AG20443 (cell line): ENCODE measurements at regions not wholly inside any gene's neighbourhood (a gene's known extent, or its start where the extent isn't known, plus 50 kb on each side); places are given as distances from the start of the nearest gene placed in this dataset.
A peak's percentile ranks its signal among the peaks of the same experiment; 100 is the strongest.
"Not testable (repeated sequence)": the region's sequence is repeated elsewhere in the genome, so short reads cannot be mapped to it uniquely, and the experiment has no call there.

ENCODE experiments used
- DNase-seq: peaks from one replicate; pipeline ENCODE4 v3.0.0; 2012; ENCODE audit warnings: low spot score, mixed read lengths

DNA sequence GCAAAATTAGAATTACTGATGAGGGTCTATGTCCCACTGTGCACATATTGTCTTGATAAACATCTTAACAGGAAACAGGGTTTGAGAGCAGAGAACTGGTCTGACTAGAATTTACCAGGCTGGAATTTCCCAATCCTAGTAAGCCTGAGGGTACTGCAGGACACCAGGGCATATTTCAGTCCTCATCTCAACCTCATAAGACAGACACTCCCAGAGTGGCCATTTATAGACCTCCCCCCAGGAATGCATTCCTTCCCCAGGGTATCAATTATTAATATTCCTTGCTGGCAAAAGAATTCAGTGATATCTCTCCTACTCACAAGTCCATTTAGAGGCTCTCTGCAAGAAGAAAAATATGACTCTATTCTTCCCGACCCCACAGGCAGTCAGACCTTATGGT, 325.1 kb upstream of the KLF3 start:
- DNase-seq = not testable (repeated sequence)

DNA sequence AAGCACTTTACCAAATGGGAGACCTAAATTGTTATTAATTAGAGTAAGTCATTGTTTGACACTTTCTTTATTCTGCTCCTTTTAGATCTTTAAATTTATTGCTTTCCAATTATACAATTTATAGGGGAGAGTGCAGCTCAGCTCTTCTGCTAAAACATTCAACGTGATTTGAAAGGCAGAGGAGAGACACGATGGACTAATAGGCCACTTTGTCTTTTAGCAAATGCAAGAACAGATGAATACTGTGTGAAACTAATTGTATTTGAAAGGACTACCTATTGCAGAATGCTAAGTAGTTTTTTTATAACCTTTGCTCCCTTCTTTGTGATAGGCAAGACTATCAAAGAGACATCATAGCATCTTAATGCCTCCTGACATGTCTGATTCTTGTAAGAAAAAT, 320.4 kb upstream of the KLF3 start:
- DNase-seq = no peak

DNA sequence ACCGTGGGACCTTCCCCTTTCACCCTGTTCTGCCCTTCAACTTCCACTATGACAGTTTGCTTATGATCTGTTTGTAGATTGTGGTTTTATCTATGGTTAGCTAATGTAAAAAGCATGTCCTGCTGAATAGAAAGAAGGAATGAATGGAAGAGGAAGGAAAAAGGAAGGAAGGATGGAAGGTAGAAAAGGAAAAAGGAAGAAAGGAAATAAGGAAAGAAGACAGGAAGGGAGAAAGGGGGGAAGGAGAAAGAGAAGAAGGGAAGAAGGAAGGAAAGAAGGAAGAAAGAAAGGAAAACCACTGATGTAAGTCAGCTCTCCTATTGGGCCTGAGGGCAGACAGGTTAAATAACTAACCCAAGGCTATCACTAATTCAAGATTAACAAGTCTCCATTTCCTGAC, 319.1 kb upstream of the KLF3 start:
- DNase-seq = no peak

DNA sequence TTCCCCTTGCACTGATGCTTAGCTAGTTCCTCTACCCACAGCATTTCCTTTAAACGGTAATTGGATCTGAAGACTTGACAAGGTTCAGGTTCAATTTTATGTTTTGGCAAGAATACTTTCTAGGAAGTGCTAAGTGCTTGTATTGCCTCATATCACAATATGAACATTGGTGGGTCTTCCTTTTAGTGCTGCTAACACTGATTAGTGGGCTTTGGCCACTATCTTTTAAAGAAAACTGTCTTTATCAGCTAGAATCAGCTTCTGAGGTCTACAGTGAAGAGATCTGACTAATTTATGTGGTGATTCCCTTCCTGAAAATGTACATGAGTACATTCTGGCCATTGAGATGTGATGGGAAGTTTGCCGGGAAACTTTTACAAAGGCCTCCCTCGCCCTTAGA, 316.7 kb upstream of the KLF3 start:
- no peak for DNase-seq

DNA sequence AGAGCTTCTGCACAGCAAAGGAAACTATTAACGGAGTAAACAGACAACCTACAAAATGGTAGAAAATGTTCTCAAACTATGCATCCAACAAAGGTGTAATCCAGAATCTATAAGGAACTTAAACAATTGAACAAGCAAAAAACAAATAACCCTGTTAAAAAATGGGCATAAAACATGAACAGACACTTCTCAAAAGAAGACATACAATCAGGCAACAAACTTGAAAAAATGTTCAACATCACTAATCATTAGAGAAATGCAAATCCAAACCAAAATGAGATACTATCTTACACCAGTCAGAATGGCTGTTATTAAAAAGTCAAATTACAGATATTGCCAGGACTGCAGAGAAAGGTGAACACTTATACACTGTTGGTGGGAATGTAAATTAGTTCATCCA, 309.6 kb upstream of the KLF3 start:
- DNase-seq = no peak

DNA sequence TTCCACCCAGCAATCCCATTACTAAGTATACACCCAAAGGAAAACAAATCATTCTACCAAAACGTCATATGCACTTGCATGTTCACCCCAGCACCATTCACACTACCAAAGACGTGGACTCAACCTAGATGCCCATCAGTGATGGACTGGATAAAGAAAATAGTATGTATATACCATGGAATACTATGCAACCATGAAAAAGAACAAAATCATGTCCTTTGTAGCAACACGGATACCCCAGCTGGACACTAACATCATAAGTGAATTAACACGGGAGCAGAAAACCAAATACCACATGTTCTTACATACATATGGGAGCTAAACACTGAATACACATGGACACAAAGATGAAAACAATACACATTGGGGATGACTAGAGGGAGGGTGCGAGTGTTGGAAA, 309.1 kb upstream of the KLF3 start:
- DNase-seq = no peak

DNA sequence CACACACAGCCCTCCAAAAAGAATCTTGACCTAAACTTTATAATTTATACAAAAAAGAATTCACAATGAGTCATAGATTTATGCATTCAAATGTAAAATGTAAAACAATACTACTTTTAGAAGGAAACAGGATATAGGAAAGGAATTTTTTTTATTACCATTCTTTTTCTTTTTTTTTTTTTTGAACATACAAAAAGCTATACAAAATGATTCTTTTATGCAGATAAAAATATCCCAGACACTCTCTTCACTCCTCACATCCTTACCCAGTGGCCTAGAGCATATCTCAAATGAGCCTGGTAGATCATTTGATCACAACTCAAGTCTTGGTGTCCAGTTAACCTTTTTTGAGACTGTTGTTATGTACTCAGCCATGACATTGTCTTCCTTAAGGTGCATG, 307.3 kb upstream of the KLF3 start:
- no peak for DNase-seq

DNA sequence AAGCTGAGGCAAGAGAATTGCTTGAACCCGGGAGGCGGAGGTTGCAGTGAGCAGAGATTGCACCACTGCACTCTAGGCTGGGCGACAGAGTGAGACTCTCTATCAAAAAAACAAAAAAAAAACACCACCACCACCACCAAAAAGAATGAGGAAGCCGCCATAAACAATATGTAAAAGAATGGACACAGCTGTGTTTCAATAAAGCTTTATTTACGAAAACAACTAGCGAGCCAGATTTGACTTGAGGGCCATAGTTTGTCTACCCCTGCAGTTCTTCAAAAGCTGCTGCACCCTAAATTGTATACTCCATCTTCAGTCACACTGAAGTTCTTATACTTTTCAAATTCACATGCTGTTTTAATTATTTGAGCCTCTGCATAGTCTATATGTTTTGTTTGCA, 306.5 kb upstream of the KLF3 start:
- DNase-seq = no peak

DNA sequence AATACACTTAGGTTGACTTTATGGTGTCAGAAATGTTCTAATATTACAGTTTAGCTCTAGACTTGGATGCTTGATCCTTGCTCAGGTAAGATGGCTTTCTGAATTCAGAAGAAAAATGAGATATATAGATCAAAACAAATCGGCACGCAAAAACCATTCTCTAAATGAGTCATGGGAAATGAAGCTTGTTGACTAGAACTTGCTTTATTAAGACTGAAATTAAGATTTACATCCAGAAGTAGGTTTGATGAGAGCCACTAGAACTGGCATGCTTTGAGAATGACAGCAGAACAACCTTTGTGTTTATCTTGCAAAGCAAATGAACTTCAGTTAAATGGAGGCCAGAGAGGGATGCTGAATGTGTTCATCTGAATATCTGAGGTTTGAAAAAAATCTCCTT, 304.9 kb upstream of the KLF3 start:
- DNase-seq = no peak

DNA sequence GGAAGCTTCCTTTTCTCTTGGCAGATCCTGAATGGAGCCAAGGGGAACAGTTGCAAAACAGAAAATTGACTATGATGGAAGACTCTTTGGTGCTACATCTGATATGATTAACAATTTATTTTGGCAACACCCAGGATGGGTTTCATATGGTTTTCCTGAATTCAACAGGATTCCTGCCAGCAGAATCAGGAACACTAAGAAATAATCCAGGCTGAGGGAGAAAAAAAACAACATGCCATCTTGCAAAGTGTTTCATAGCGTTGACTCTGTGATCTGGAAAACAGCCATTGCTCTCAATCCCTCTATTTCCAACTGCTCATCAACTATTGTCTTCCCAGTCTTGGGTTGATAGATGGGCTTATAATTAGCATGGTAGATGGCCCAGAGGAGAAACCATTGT, 303.8 kb upstream of the KLF3 start:
- DNase-seq = no peak

DNA sequence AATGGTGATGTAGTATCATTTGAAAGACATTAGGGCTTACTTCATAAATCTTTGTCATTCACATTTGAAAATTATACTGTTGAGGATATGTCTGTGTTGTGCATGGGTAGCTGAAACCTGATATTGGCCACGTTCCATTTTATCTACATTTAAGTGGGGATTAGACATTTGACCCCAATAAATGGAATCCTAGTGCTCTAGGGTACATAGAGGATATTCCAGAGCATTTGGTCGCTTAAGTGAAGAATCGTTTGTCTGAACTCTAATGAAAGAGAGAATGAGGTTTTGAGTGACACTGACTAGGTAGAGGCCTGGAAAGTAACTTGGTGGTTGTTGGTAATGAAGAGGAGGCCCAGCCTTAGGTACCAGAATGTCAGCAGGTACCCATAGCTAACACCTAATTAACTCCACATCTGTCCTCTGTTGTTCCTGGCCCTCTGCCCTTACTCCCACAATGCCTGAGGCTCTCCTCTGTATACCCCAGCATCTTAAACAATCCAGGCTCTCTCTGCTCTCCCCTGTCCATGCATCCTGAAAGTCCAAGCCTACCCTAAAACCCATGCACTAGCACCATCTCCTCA, 299.5 kb upstream of the KLF3 start:
- no peak for DNase-seq

DNA sequence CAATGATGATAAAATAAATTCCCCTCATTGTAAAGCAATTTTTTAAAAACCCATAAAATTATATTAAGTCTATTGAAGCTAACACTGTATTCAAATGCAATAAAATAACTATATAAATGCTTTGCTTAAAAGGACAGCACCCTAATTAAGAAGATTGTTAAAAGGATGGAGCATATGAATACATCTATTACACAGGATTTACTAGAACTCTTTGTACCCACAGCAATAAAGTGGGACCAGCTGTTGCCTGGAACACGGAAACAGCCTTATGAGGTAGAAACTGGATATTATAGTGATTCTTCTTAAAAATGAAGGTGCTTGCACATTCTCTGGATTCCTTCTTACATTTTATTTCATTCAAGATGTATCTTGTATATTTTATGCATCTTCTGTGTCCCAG, 298.7 kb upstream of the KLF3 start:
- no peak for DNase-seq

DNA sequence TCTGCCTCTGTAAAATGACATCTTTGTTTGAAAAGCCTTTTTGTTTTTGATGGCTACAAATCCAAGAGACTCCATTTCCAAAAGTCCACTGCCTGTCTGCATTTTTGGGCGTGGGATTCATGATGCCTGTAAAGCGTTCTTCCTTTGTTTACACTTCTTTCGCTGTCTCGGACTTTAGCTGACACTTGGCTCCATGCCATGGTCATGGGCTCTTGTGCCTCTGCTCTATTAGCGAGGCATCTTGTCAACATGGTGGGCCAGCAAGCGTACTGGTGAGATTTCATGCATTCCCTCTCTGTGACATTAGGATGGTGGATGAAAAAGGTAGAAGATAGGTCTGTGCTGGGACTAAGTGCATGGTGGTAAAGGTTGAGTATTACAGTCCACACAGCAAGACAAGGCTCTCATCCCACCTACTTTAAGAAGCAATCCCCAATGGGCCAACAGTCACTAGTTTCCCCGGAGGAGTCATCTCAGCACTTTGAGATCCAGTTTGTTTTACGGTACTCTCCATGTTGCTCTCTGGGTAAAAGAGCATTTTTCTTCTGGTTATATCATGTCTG, 298.2 kb upstream of the KLF3 start:
- DNase-seq = no peak

DNA sequence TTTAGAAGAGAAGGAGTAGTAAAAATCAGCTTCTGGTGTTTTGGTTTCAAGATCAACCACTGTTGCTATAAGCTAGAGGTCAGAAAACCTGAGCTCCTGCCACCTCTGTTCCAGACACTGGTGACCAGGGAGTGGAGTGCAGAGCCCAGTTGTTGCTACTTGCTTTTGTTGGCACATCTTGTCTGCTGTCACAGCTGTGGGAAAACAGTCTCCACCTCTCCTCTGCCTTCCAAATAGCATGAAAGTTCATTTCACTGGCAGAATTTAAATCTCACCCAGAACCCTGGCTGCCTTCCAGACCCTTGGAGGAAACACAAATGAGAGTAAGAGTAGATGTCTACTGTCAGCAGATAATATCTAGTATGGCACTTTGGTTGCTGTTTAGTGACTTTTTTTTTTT, 297.5 kb upstream of the KLF3 start:
- DNase-seq = peak; percentile 21

DNA sequence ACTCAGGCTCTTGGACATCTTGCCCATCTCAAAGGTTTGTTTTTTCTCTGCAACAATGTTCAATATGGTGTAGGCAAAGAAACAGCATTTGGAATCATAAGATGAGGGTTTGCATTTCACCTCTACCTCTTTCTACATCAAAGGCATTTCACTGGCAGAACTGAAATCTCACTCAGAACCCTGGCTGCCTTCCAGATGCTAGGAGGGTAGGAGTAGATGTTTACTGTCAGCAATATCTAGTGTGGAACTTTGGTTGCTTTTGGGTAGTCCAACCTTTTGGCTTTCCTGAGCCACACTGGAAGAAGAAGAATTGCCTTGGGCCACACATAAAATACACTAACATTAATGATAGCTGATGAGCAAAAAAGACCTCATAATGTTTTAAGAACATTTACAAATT, 297.0 kb upstream of the KLF3 start:
- DNase-seq = no peak

DNA sequence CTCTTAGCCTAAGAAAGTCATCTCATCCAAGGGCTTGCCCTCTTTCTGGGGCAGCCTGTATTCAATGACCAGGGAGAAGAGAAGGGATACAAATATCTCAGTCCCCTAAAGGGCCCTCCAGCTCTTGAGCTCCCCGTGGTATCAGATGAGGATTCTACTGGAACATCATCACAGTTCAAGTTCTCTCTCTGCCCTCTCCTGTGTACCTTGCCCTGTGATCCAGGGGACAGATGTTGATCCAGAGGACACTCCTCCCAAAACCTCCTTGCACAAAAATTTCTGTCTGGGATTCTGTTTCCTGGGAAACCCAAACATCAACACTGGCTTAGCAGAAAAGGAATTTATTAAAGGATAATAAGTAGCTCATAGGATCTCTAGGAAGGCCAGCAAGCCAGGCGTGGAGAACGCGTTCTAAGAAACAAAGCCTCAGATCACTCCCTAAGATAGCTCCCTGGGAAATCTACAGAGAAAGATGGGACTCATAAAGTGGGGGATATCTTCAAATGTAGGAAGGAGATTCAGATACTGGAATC, 296.3 kb upstream of the KLF3 start:
- no peak for DNase-seq

DNA sequence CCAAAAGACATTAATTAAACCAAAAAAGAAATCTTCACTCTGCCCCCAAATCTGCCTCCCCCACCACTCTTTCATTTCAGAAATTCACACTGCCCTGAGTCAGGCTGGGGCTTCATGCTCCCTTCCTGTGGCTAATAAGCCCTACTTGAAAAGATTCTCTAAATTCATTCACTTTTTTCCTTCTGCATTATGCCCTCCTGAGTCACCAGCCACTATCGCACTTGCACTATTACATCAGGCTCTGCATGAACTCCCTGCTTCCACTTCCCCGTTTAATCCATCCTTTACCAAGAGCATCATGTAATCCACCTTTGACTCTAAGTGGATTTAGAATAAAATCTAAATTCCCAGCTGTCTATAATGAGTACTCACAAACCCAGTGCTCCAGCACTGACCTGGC, 295.4 kb upstream of the KLF3 start:
- peak; percentile 58 for DNase-seq

DNA sequence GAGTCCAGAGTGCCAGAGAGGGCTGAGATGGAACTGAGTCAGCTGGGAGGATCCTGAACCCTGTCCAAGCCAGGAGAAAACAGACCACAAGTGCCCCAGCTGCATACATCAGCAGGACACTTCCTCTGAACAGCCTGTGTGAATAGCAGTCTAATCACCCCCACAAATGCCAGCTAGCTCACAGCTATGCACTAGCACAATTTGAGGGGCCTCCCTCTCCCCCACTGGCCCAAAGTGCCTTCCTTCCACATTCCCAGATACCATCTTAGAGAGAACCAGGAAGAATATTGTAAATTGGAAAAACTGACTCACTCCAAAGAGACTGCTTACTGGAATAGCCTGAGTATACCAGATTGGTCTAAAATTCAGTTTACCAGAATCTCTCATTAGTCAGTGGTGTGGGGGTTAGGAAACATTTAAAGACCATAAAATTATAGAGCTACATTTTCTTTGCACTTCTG, 292.6 kb upstream of the KLF3 start:
- peak; percentile 66 for DNase-seq

DNA sequence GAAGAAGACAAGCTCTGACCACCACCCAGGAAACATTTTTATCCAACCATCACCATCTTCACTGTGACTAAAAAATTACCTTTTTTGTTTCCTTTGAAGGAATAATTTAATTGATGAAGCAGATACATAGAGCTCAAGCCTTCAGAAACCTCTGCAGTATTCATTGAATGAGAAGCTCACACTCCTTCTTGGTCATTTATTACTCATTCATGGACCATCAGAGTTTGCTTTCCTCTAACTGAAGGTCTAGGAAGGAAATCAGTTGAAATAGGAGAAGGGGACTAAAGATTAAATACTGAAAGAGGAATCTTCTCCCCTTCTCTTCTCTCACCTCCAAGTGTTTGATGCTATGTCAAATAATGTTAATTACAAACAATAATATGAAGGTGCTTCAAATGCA, 290.6 kb upstream of the KLF3 start:
- no peak for DNase-seq

DNA sequence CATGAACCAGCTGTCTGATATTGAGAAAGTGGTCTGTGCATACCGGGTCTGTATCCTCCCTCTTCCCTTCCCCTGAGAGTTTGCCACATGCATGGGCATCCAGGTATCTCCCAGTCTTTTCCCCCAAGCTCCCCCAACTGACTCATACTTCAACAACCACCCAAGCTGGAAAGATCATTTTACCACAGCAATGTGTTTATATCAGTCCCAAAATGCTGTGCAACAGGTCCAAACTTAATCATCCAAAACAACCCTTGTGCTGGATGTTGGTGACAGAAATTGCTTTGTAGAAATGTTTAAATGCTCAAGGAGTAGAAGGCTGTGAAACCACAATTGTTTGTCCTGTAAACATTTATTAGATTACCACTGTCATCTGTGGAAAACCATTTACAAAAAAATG, 286.8 kb upstream of the KLF3 start:
- no peak for DNase-seq

DNA sequence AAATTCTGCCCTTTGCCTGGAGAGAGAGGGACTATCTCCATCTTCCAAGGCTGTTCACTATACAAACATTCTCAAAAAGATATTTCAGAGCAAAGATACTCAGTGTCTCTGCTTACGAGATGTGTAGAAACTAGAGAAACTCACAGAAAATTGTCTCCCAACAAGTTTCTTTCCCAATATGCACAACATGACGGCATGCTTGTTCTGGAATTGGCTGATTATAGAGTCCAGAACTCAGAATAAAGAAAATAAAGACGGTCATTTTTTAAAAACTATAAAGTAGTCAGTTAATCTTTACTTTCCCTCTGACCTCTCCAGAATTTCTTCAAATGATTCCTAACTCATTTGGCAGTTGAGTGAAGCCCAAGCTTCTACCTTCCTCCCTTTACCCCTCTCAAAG, 285.5 kb upstream of the KLF3 start:
- no peak for DNase-seq

DNA sequence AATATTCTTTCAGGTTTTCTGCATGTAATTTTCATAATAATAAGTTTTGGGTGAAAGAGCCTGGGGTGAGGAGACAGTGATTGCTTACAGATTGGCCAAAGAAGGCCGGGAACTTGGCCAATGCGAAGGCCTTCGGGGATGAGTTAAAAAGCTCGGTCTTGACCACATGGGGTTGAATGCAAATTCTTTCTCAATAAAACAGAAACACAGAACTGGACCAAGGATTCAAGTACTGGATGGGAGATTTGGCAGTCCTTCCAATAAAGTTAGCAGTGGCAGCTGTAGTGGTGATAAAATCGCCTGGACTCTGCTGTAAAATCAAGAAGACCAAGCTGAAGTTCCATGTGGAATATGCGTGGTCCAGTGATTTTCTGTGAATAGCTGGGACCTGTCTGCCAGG, 282.2 kb upstream of the KLF3 start:
- DNase-seq = peak; percentile 38

DNA sequence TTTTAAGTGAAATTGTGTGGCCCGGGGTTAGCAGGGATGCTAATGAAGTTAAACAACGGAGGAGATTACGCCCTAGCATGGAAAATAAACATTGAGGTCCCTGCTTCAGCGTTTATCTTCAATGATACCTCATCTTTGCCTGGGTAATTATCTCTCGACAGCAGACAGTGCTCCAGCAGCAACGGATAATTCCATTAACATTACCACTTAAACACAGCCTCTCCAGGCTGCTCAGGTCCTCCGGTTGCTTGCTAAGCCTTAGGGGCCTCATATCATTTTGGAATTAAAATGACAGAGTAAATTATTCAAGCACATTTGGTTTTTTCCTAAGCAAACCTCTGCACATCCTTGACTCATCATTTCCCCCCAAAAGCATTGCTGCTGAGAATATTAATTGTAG, 281.5 kb upstream of the KLF3 start:
- no peak for DNase-seq

DNA sequence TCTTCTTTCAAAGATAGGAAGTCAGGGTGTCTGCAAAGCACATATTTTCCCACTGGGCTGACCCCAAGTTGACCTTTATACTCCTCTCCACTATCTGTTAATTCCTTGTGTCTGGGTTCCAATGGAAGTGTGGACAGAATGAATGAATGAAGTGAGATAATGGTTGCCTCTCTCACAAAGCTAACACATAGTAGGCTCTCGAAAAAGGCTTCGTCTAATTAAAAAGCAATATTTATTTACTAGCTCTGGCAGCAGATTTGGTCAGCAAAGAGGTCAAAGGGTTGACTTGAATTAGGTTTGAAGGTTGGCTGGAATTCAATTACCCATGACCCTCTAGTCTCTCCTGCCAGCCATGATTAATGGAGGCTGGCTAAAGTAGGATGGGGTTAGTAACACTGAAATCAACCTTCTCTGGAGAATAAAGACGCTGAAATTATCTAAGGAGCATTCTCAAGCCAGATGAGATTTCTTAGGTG, 280.3 kb upstream of the KLF3 start:
- DNase-seq = no peak
